MM.1S (cell line): ENCODE measurements at regions not wholly inside any gene's neighbourhood (a gene's known extent, or its start where the extent isn't known, plus 50 kb on each side); places are given as distances from the start of the nearest gene placed in this dataset.
A peak's percentile ranks its signal among the peaks of the same experiment; 100 is the strongest.

Experiments used
- DNase-seq: peaks from one replicate; pipeline ENCODE4 v3.0.0-alpha.2; 2015
- H2AFZ ChIP-seq: fragments of 300-600 bp; sonication (generic); 2 replicates; pipeline ENCODE4 v1.6.0; 2016; ENCODE audit warnings: antibody characterized with exemption, low read length
- H3F3A ChIP-seq: fragments of 300-600 bp; sonication (generic); 2 replicates; pipeline ENCODE4 v1.6.1; 2016; ENCODE audit warnings: mild to moderate bottlenecking, antibody characterized with exemption, low read length, moderate library complexity, mixed read lengths; ENCODE audit not compliant: insufficient read depth
- H3K27ac ChIP-seq: fragments of 300-600 bp; sonication (generic); 2 replicates; pipeline ENCODE4 v1.5.1; 2016; ENCODE audit warnings: mild to moderate bottlenecking, low read length
- H3K27me3 ChIP-seq: fragments of 300-600 bp; sonication (generic); replicated peaks from 2 replicates; pipeline ENCODE4 v1.6.0; 2016; ENCODE audit warnings: low read length; ENCODE audit not compliant: insufficient read depth
- H3K36me3 ChIP-seq: fragments of 300-600 bp; sonication (generic); replicated peaks from 2 replicates; pipeline ENCODE4 v1.6.1; 2016; ENCODE audit warnings: mild to moderate bottlenecking, low read length, mixed read lengths; ENCODE audit not compliant: insufficient read depth
- H3K4me1 ChIP-seq: fragments of 300-600 bp; sonication (generic); 2 replicates; pipeline ENCODE4 v1.6.1; 2016; ENCODE audit warnings: low read length, mixed read lengths
- H3K4me2 ChIP-seq: fragments of 300-600 bp; sonication (generic); 2 replicates; pipeline ENCODE4 v1.6.0; 2016; ENCODE audit warnings: low read depth, low read length
- H3K4me3 ChIP-seq: fragments of 300-600 bp; sonication (generic); 2 replicates; pipeline ENCODE4 v1.5.1; 2016; ENCODE audit warnings: low read length, mixed read lengths
- H3K79me2 ChIP-seq: fragments of 300-600 bp; sonication (generic); 2 replicates; pipeline ENCODE4 v1.6.1; 2016; ENCODE audit warnings: mixed run types, low read length, mixed read lengths
- H3K9ac ChIP-seq: fragments of 300-600 bp; sonication (generic); 2 replicates; pipeline ENCODE4 v1.6.1; 2016; ENCODE audit warnings: low read length, mixed read lengths
- H3K9me2 ChIP-seq: fragments of 300-600 bp; sonication (generic); replicated peaks from 2 replicates; pipeline ENCODE4 v1.6.1; 2016; ENCODE audit warnings: mild to moderate bottlenecking, low read length, mixed read lengths; ENCODE audit not compliant: insufficient read depth
- H3K9me3 ChIP-seq: fragments of 300-600 bp; sonication (generic); replicated peaks from 2 replicates; pipeline ENCODE4 v1.6.1; 2016; ENCODE audit warnings: mild to moderate bottlenecking, low read length, mixed read lengths; ENCODE audit not compliant: insufficient read depth
- H4K20me1 ChIP-seq: fragments of 300-600 bp; sonication (generic); 2 replicates; pipeline ENCODE4 v1.6.1; 2016; ENCODE audit warnings: mild to moderate bottlenecking, low read length, moderate library complexity, mixed read lengths; ENCODE audit not compliant: insufficient read depth
- CTCF ChIP-seq: fragments of 300-600 bp; sonication (generic); IDR thresholded peaks from 2 replicates; pipeline ENCODE4 v1.5.1; 2016; ENCODE audit warnings: antibody characterized with exemption, low read length, mixed read lengths
- EZH2 ChIP-seq: fragments of 300-600 bp; sonication (generic); optimal IDR thresholded peaks from 2 replicates; pipeline ENCODE3; 2017; ENCODE audit warnings: low read depth, mild to moderate bottlenecking, antibody characterized with exemption, low read length, mixed read lengths
- EZH2phosphoT487 ChIP-seq: fragments of 300-600 bp; sonication (generic); IDR thresholded peaks from 2 replicates; pipeline ENCODE4 v1.6.1; 2018; ENCODE audit warnings: antibody characterized with exemption, low read length

- H3F3A ChIP-seq, result no peaks in the 10 kb centered on the region
- peaks cover 7% of the 10 kb centered on the region for H3K4me1 ChIP-seq
- no peaks in the 10 kb centered on the region for H3K79me2 ChIP-seq
- H3K4me3 ChIP-seq, result no peak overlapping the region
- H3K9ac ChIP-seq, result no peak overlapping the region
- no peaks in the 10 kb centered on the region for H4K20me1 ChIP-seq
- no peaks in the 10 kb centered on the region for H3K9me2 ChIP-seq
- no peak overlapping the region for H2AFZ ChIP-seq
- H3K27me3 ChIP-seq, result 0 out of 2 replicates have a peak, but pooled peaks cover 3% of the 10 kb centered on the region
- TF ChIP-seq EZH2phosphoT487 (no peak), EZH2 (no peak), CTCF (no peak)
- DNase-seq, result peak; percentile 61
- no peak overlapping the region for H3K4me2 ChIP-seq
- H3K36me3 ChIP-seq, result no peaks in the 10 kb centered on the region
- no peak overlapping the region for H3K27ac ChIP-seq
- H3K9me3 ChIP-seq, result no peaks in the 10 kb centered on the region
Measured at GRCh38 chr3:30221619-30222018, 384.8 kb upstream of the TGFBR2 start.

GRCh38 chr3:30222441-30222840 is 384.0 kb upstream of the TGFBR2 start:
- no peaks in the 10 kb centered on the region for H3K9me2 ChIP-seq
- no peaks in the 10 kb centered on the region for H4K20me1 ChIP-seq
- no peak for DNase-seq
- H3K9me3 ChIP-seq, result no peaks in the 10 kb centered on the region
- peaks cover 7% of the 10 kb centered on the region for H3K4me1 ChIP-seq
- H2AFZ ChIP-seq, result no peak overlapping the region
- H3F3A ChIP-seq, result no peaks in the 10 kb centered on the region
- H3K4me2 ChIP-seq, result no peak overlapping the region
- H3K27ac ChIP-seq, result no peak overlapping the region
- H3K36me3 ChIP-seq, result no peaks in the 10 kb centered on the region
- no peak overlapping the region for H3K4me3 ChIP-seq
- H3K79me2 ChIP-seq, result no peaks in the 10 kb centered on the region
- no peak overlapping the region for H3K9ac ChIP-seq
- H3K27me3 ChIP-seq, result 0 out of 2 replicates have a peak, but pooled peaks cover 3% of the 10 kb centered on the region
- TF ChIP-seq EZH2phosphoT487, result no peak
- no peak for TF ChIP-seq CTCF
- TF ChIP-seq EZH2, result no peak

GRCh38 chr3:30225021-30225420 is 381.4 kb upstream of the TGFBR2 start:
- Histone ChIP-seq H3K79me2 (no peaks in the 10 kb centered on the region), H3K27me3 (0 out of 2 replicates have a peak, but pooled peaks cover 3% of the 10 kb centered on the region), H3F3A (no peaks in the 10 kb centered on the region), H3K9me2 (no peaks in the 10 kb centered on the region), H3K4me1 (peaks cover 7% of the 10 kb centered on the region), H3K4me2 (no peak overlapping the region), H3K27ac (no peak overlapping the region), H2AFZ (no peak overlapping the region), H3K9me3 (no peaks in the 10 kb centered on the region), H4K20me1 (no peaks in the 10 kb centered on the region), H3K36me3 (no peaks in the 10 kb centered on the region), H3K9ac (no peak overlapping the region), H3K4me3 (no peak overlapping the region)
- DNase-seq, result no peak
- no peak for TF ChIP-seq CTCF
- TF ChIP-seq EZH2phosphoT487, result no peak
- no peak for TF ChIP-seq EZH2
